ENCODE measurements at regions not wholly inside any gene's neighbourhood (a gene's known extent, or its start where the extent isn't known, plus 50 kb on each side); places are given as distances from the start of the nearest gene placed in this dataset.

- Histone ChIP-seq H3K56ac (ENCODE audit: extremely low read depth, insufficient read depth, low read length) (no peak overlapping the region), H2AK9ac (replicated peaks; ENCODE audit: low read depth, low read length, poor library complexity) (no peak overlapping the region), H3K36me3 (ENCODE audit: control insufficient read depth, insufficient read depth, low read length) (no peaks in the 10 kb centered on the region), H4K20me1 (ENCODE audit: insufficient read depth, low read length) (no peaks in the 10 kb centered on the region), H3K14ac (replicated peaks; ENCODE audit: low read depth, low read length) (no peak overlapping the region), H2BK15ac (ENCODE audit: low read depth, low read length) (no peak overlapping the region), H2BK120ac (ENCODE audit: low read depth, low read length) (no peak overlapping the region), H4K8ac (ENCODE audit: low read depth in 2 of 2, low read length in 2 of 2) (no peak overlapping the region), H2AFZ (replicated peaks; ENCODE audit: low read length, poor library complexity) (no peak overlapping the region), H3K79me1 (ENCODE audit: low read depth in 1 of 2, low read length in 2 of 2) (no peaks in the 10 kb centered on the region; a peak in 1 of 4 replicates), H3K27me3 (ENCODE audit: control insufficient read depth, insufficient read depth, low read length) (no peaks in the 10 kb centered on the region), H2BK20ac (ENCODE audit: low read depth, low read length) (no peak overlapping the region), H4K5ac (ENCODE audit: low read depth, low read length) (no peak overlapping the region), H3K4me3 (ENCODE audit: insufficient read depth, low read depth, low read length) (no peak overlapping the region), H3K4me1 (ENCODE audit: control insufficient read depth, insufficient read depth, low read length) (no peaks in the 10 kb centered on the region), H3K9ac (ENCODE audit: low read depth, low read length) (no peak overlapping the region), H2AK5ac (ENCODE audit: low read depth, low read length) (no peak overlapping the region), H3K9me3 (ENCODE audit: control insufficient read depth, insufficient read depth, low read length) (no peaks in the 10 kb centered on the region), H3K4ac (ENCODE audit: low read depth, low read length) (no peak overlapping the region), H3K9me1 (ENCODE audit: insufficient read depth, low read length) (no peaks in the 10 kb centered on the region), H3K18ac (ENCODE audit: low read depth, low read length) (no peak overlapping the region), H3K23ac (ENCODE audit: low read depth, low read length) (no peak overlapping the region), H3K4me2 (ENCODE audit: low read depth, low read length) (no peak overlapping the region), H3K27ac (ENCODE audit: insufficient read depth, low read length) (no peak overlapping the region), H4K91ac (ENCODE audit: insufficient read depth, low read depth, low read length) (no peak overlapping the region), H2BK5ac (ENCODE audit: low read depth, low read length, poor library complexity, severe bottlenecking) (no peak overlapping the region)
- CTCF ChIA-PET = interaction anchor here (0.5 to 1.1 kb wide), 4 partner anchors 24 to 256 kb away, joined by 3 read pairs; no protein-coding TSS in a partner anchor
- intact Hi-C loops (cut with micrococcal nuclease) = no loop called here
- in situ Hi-C loops (cut with MboI; ENCODE audit: low sequenced_read_pairs) = no loop called here
- no TSS peak for BruUV-seq (replicated peaks)
- dilution Hi-C loops (cut with HindIII; ENCODE audit: low sequenced_read_pairs, unreplicated experiment) = no loop called here
- DNase-seq = no peak
- TF ChIP-seq MAZ (IDR thresholded peaks at IDR 0.05; ENCODE audit: borderline replicate concordance, low read depth, low read length) = no peak
- no peak for TF ChIP-seq CHD1 (IDR thresholded peaks at IDR 0.05; ENCODE audit: low read depth, low read length)
- no peak for TF ChIP-seq RAD21 (IDR thresholded peaks at IDR 0.05; ENCODE audit: low read length)
- TF ChIP-seq SMC3 (IDR thresholded peaks at IDR 0.05; ENCODE audit: low read depth, low read length) = no peak
- no peak for TF ChIP-seq ELK1 (IDR thresholded peaks at IDR 0.05; ENCODE audit: borderline replicate concordance, low read depth, low read length)
- no peak for TF ChIP-seq BHLHE40 (IDR thresholded peaks at IDR 0.05; ENCODE audit: low read depth, low read length)
- no peak for TF ChIP-seq RFX5 (IDR thresholded peaks at IDR 0.05; ENCODE audit: low read depth, low read length)
- no peak for TF ChIP-seq CTCF (conservative IDR thresholded peaks at IDR 0.05; ENCODE audit: low read depth, low read length)
- no peak for TF ChIP-seq NFE2L2 (IDR thresholded peaks at IDR 0.05; ENCODE audit: low read depth, low read length)
- TF ChIP-seq MXI1 (IDR thresholded peaks at IDR 0.05; ENCODE audit: borderline replicate concordance, low read depth, low read length) = no peak
- no peak for TF ChIP-seq RCOR1 (IDR thresholded peaks at IDR 0.05; ENCODE audit: insufficient replicate concordance, low read length)
- no peak for TF ChIP-seq MAFK (IDR thresholded peaks at IDR 0.05; ENCODE audit: low read depth, low read length)
- no peak for TF ChIP-seq FOS (IDR thresholded peaks at IDR 0.05; ENCODE audit: low read depth, low read length)
- no peak for TF ChIP-seq USF2 (IDR thresholded peaks at IDR 0.05; ENCODE audit: low read depth, low read length)
- TF ChIP-seq POLR2A (IDR thresholded peaks at IDR 0.05; ENCODE audit: low read depth, low read length) = no peak
- TF ChIP-seq CEBPB (IDR thresholded peaks at IDR 0.05; ENCODE audit: low read depth, low read length) = no peak
- ATAC-seq (ENCODE audit: low read depth) = no peak
- WGBS, 2 experiments (ENCODE audit: extremely low coverage in 2 of 2, insufficient read length in 1 of 2) = no CpG with 5 or more reads among the region's 4 CpGs
- POLR2A ChIA-PET (ENCODE audit: unreplicated experiment) = no interaction called here
Observed at GRCh38 chr10:114728325-114728724, 70.2 kb upstream of the ABLIM1 start.
